ENCODE measurements at regions not wholly inside any gene's neighbourhood (a gene's known extent, or its start where the extent isn't known, plus 50 kb on each side); places are given as distances from the start of the nearest gene placed in this dataset.
"Not testable (repeated sequence)": the region's sequence is repeated elsewhere in the genome, so short reads cannot be mapped to it uniquely, and the experiment has no call there.

DNA sequence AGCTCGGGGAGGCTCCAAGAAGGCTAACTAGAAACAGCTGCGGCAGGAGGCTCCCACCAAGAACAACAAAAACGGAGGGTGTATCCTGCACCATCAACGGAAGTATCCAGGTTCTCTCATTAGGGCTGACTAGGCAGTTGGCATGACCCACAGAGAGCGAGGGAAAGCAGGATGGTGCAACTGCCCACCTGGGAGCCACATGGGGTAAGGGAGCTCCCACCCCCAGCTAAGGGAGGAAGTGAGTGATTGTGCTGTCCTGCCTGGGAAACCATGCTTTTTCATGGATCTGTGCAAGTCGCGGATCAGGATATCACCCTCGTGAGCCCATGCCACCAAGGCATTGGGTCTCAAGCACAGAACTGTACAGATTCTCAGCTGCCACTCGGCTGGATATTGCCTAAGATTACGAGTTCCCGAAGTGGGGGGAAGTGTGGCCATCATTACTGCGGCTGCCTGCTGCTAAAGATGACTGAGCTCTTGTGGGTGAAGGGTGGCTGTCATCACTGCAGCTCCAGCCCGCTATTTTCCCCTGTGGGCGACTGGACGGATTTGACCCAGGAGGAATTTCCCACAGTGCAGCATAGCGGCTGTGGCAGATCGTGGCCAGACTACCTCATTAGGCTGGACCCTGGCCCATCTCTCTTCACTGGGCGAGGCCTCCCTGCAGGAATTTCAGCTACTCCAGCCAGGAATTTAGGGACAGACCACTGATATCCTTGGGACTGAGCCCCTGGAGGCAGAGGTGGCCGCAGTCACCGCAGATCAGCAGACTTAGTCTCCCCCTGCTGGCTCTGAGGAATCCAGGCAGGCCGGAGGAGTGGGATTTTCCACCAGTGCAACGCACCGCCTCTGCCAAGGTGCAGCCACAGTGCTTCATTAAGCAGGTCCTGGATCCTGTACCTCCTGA is 515.7 kb downstream of the FRK start:
- DNase-seq: no peak

DNA sequence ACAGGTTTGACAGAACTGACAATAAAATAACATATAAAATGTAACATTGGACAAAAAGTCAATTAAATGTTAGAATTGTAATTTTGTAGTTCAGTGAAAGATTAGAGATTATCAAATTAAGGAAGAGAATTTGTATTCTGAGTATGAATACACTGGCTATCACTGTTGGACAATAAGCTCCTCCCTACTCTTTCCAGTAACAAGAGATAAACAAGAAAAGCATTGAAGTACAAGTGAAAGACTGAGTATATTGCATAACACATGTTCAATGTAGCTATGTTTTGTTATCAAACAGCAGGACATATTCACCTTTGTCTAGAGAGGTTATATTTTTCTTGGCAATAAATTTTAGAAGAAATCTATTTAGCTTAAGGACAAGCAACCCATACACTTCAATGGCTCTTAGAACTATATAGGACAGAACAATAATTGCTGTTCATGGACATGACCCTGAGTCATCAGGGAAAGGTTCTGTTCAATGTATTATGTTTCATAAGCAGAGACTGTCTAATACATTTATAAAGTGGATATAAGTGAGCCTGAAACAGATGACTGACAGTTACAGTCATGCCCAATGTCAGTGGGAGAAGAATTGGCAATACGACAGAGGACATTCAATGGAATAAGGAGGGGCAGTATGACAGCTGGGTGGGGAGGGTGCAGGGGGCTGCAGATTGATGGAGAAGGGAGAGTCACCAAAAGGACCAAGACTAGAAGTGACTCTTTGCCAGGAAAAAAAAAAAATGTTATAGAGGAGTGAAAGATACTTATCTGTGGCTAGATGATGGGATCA is 520.4 kb downstream of the FRK start:
- DNase-seq: no peak

DNA sequence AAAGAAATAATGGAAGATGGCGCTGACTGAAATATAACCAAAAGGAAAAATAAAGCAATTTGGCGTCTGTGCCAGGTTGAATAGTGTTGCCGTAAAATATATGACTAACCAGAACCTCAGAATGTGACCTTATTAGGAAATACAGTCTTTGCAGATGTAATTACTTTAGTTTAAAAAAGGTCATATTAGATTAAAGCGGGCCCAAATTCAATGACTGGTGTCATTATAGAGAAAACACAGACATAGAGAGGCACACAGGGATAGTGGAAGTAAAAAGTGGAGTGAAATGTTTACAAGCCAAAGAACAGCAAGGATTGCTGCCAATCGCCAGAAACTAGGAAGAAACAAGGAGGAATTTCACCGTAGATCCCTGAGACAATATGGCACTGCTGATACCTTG is 521.2 kb downstream of the FRK start:
- DNase-seq: no peak

DNA sequence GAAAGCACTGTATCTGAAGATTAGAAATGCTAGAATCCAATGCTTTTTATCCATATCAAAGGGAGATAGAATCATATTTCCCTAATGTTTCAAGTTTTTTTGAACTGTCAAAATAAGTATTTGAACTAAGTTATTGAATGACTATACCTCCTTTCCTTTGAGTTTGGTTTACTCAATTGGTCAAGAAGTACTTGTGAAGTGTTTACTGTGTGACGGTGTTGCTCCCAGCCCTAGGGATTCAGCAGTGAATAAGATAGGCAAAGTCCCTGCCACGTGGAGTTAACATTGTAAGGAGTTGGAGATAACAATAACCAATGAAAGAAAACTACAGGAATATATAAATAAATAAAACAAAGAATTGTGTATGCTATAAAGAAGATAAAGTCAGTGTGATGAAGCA is 535.9 kb downstream of the FRK start:
- no peak for DNase-seq

- DNase-seq: not testable (repeated sequence)
Observed at GRCh38 chr6:115521747-115522146, 538.9 kb downstream of the FRK start.

DNA sequence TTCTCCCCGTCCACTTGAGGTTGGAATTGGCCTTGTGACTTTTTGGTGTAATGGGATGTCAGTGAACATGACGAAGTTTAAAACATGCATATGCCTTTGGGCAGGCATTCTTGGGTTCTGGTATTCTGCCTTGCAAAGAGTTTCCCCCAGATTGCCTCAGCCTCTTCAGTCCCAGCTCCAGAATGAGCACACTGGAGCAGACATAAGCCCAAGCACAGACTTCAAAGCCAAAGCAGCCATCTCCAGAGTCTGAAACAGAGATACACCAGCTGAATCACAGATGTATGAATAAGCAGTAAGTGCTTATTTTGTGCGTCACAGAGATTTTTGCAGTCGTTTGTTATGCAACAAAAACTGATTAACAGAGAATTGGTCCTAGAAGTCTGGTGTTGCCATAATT is 546.0 kb downstream of the FRK start:
- no peak for DNase-seq

DNA sequence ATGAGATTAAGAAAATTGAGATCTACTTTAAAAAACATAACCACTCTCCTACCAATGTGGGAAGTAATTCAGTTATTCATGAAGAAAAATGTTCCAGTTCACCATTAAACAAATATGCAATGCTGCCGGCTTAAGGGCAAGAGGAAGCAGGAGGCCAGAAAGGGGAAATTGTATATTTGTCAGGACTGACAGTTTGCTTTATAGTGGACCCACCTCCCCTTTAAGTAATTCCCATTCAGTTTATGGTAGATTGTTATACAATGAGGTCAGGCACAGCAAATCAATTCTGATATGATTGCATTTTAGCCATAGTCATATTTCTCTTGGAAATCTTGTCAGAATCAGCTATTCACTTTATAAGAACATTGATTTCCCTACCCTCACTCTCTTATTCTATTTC is 547.8 kb downstream of the FRK start:
- DNase-seq: no peak

- no peak for DNase-seq
Observed at GRCh38 chr6:115511771-115512170, 548.9 kb downstream of the FRK start.

DNA sequence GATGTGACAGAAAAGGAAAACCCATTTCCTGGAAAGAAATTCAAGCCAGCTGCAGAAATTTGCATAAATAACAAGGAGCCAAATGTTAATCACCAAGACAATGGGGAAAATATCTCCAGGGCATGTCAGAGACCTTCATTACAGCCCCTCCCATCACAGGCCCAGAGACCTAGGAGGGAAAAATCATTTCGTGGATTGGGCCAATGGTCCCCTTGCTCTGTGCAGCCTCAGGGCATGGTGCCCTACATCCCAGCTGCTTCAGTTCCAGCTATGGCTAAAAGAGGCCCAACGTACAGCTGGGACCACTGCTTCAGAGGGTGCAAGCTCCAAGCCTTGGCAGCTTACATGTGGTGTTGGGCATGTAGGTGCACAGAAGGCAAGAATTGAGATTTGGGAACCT is 558.3 kb downstream of the FRK start:
- DNase-seq: not testable (repeated sequence)

- DNase-seq: no peak
Observed at GRCh38 chr6:115495184-115495583, 565.5 kb downstream of the FRK start.

DNA sequence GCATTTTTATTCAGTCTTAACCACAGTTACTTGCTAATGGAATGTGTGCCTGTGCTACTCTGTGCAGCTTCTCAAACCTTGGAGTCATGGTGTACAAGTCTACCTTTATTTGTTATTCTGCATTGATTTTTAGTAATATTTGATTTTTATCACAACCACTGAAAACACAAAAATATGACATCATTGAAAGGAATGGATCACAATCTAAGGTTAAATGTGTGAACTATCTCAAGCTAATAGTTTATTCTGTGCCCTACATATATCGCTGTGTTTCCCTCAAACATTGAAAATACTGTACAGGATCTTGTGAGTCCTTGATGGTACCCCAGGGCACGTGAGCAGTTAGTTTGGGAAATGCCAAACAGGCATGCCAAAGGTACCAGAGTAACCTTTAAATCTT is 573.4 kb downstream of the FRK start:
- DNase-seq: no peak

- DNase-seq: no peak
Observed at GRCh38 chr6:115485400-115485799, 575.3 kb downstream of the FRK start.

DNA sequence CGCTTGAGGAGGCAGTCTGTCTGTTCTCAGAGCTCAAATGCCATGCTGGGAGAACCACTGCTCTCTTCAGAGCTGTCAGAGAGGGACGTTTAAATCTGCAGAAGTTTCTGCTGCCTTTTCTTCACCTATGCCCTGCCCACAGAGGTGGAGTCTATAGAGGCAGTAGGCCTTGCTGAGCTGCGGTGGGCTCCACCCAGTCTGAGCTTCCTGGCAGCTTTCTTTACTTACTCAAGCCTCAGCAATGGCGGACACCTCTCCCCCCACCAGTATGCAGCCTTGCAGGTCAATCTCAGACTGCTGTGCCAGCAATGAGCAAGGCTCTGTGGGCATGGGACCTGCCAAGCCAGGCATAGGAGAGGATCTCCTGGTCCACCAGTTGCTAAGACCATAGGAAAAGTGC is 580.1 kb downstream of the FRK start:
- DNase-seq: not testable (repeated sequence)

GRCh38 chr6:115474443-115475041 is 586.1 kb downstream of the FRK start:
- DNase-seq: no peak

DNA sequence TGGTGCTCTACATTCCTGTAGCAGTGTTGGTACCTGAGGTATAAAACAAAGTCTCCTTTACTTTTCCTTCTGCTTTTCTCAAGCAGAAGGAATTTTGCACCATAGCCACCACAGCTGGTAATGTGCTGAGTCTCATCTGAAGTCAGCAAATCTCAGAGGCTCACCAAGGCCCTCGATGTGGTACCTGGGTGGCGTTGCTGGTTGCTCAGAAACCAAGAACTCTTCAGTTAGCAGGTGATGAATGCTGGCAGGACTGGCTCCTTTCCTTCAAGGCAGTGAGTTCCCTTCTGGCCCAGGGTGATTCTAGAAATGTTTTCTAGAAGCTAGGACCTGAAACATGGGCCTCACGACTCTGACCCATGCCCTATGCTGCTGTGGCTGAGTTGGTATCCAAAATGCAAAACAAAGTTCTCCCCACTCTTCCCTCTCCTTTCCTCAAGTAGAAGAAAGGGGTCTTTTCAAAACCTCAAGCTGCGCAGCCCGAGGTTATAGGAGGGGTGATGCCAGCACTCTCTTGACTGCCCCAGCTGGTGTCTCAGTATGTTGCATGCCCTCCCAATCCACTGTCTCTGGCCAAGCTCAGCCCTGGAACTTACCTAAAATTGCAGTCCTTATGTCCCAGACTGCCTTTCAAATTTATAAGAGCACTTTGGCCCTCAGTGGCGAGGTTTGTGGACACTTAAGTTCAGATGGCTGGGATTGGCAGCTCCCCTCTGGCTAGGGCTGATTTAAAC is 592.3 kb downstream of the FRK start:
- no peak for DNase-seq

DNA sequence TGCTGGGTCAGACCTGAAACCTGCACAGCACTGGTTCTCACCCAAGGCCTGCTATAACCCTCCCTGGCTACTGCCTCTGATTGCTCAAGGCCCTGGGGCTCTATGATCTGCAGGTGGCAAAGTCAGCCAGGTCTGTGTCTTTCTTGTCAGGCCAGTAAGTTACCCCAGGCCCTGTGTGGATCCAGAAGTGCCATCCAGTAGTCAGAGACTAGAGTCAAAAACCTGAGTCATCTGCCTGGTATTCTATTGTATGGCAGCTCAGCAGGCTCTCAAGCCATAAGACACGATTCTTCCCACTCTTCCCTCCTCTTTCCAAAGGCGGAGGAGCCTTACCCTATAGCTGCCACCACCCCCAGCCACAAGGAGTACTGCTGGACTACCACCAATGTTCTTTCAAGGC is 593.0 kb downstream of the FRK start:
- no peak for DNase-seq

- DNase-seq: no peak
Observed at GRCh38 chr6:115460913-115461312, 599.8 kb downstream of the FRK start.

GRCh38 chr6:115456848-115457247 is 603.8 kb downstream of the FRK start:
- DNase-seq: no peak

GRCh38 chr6:115443825-115444478 is 616.7 kb downstream of the FRK start:
- DNase-seq: peak; percentile 40

DNA sequence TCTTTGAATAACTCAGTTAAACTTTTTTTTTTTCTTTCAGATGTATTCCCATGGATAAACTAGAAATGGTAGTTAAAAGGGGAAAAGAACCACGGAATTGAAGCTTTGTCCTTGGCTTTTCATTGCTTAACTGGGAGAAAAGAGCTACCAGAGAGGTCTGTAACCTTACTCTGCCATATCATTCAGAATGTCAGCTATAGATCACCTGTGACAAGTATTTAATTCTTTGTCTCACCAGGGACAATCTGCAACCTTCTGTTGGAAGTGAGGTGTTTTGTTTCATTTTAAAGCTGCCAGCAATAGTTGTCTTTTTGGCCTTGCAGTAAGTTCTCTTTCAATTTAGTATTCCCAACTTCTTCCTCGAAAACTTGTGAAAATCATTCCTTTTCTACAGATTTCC is 618.4 kb downstream of the FRK start:
- no peak for DNase-seq

DNA sequence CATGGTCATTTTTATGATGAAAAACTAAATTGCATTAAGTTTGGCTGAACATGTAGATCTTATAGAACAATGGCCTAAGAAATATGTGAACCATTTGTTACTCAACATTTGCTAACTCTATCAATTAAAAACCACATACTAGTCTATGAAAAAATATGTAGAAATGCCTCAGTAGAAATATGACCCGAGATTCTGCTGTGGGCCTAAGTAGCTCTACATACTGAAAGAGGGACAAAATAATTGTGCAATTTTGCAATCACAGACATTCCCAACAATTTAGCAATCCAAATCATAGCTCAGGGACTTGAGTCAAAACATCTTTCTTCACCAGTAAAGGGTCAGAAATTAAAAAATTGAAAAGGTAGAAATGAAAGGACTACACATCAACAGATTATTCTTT is 619.0 kb downstream of the FRK start:
- no peak for DNase-seq

DNA sequence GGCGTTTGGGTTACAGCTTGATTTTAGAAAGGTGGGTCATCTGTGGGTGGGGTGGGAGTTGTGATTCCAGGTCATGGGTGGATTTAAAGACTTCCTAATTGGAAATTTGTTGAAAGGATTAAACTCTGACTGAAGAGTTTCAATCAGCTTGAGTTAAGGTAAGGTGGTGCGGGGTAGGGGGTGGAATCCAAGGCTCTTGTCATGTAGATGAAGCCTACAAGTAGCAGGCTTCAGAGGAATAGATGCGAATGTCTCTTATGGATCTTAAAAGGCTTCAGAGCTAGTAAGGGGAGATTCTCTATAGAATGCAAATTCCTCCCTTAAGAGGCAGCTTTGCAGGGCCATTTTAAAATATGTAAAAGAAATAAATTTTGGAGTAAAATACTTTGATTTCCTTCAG is 645.3 kb downstream of the FRK start:
- DNase-seq: no peak

All from tongue (tissue), 1 donor.